MCF 10A (cell line): ENCODE measurements at regions not wholly inside any gene's neighbourhood (a gene's known extent, or its start where the extent isn't known, plus 50 kb on each side); places are given as distances from the start of the nearest gene placed in this dataset.

Experiments
- BruUV-seq: library from RNA; stranded (reverse); fragments of 400-500 nt; replicated peaks from 2 replicates; lab custom pipeline; 2021; lab: Mats Ljungman, UMichigan
- CTCF ChIA-PET: fragments of 300-600 bp; sonication (Branson Sonifier 250); formaldehyde crosslinking; extraction: SDS; loops from one replicate; lab custom pipeline; 2021; ENCODE audit warnings: antibody characterized with exemption, inconsistent platforms; lab: Yijun Ruan, JAX
- POLR2A ChIA-PET: fragments of 300-600, 350-650 bp; sonication (Branson Sonifier 250); formaldehyde crosslinking; extraction: SDS; loops from one replicate; lab custom pipeline; 2020; ENCODE audit warnings: antibody characterized with exemption, inconsistent platforms; lab: Yijun Ruan, JAX
- DNase-seq: peaks from one replicate; pipeline ENCODE4 v3.0.0-alpha.2; 2018; ENCODE audit not compliant: unreplicated experiment
- H3K27ac Mint-ChIP-seq: one replicate; pipeline ENCODE4 v1.8.0; 2022; ENCODE audit warnings: mild to moderate bottlenecking, low read depth, mixed read lengths; ENCODE audit not compliant: unreplicated experiment
- H3K27me3 Mint-ChIP-seq: one replicate; pipeline ENCODE4 v1.8.0; 2022; ENCODE audit warnings: mixed read lengths; ENCODE audit not compliant: insufficient read depth, unreplicated experiment
- H3K36me3 Mint-ChIP-seq: one replicate; pipeline ENCODE4 v1.8.0; 2022; ENCODE audit warnings: mild to moderate bottlenecking, moderate library complexity, mixed read lengths; ENCODE audit not compliant: insufficient read depth, unreplicated experiment
- H3K4me1 Mint-ChIP-seq: one replicate; pipeline ENCODE4 v1.8.0; 2022; ENCODE audit warnings: mixed read lengths; ENCODE audit not compliant: insufficient read depth, unreplicated experiment
- H3K4me3 Mint-ChIP-seq: one replicate; pipeline ENCODE4 v1.8.0; 2022; ENCODE audit warnings: mild to moderate bottlenecking, moderate library complexity, mixed read lengths; ENCODE audit not compliant: unreplicated experiment
- H3K9me3 Mint-ChIP-seq: one replicate; pipeline ENCODE4 v1.8.0; 2022; ENCODE audit warnings: mixed read lengths; ENCODE audit not compliant: unreplicated experiment
- CTCF ChIP-seq: fragments of 200-600 bp; IDR thresholded peaks from one replicate; pipeline ENCODE4 v1.8.0; 2022; ENCODE audit warnings: antibody characterized with exemption, mild to moderate bottlenecking; ENCODE audit not compliant: unreplicated experiment
- intact Hi-C: fragments of 100-400 bp; cut with micrococcal nuclease; formaldehyde crosslinking; loops from 2 replicates; pipeline ENCODE4 v1.14.1; 2022

- H3K4me3 Mint-ChIP-seq, result no peak overlapping the region
- no peaks in the 10 kb centered on the region for H3K36me3 Mint-ChIP-seq
- no TSS peak for BruUV-seq
- H3K9me3 Mint-ChIP-seq, result no peaks in the 10 kb centered on the region
- POLR2A ChIA-PET, result no interaction called here
- H3K27me3 Mint-ChIP-seq, result no peaks in the 10 kb centered on the region
- H3K4me1 Mint-ChIP-seq, result no peaks in the 10 kb centered on the region
- no peak overlapping the region for H3K27ac Mint-ChIP-seq
- CTCF ChIA-PET, result no interaction called here
- no peak for DNase-seq
- TF ChIP-seq CTCF, result no peak
- intact Hi-C loops, result no loop called here
Observed at GRCh38 chr9:115514454-115514853, 396.5 kb upstream of the TNC start.

- no peaks in the 10 kb centered on the region for H3K36me3 Mint-ChIP-seq
- ChIA-PET CTCF (interaction anchor here (0.6 kb wide), 1 partner anchor 487 kb away, joined by 3 read pairs; no protein-coding TSS in a partner anchor), POLR2A (no interaction called here)
- H3K4me3 Mint-ChIP-seq, result no peak overlapping the region
- no peaks in the 10 kb centered on the region for H3K27me3 Mint-ChIP-seq
- intact Hi-C loops, result no loop called here
- H3K4me1 Mint-ChIP-seq, result no peaks in the 10 kb centered on the region
- H3K9me3 Mint-ChIP-seq, result no peaks in the 10 kb centered on the region
- H3K27ac Mint-ChIP-seq, result no peak overlapping the region
- no peak for DNase-seq
- no TSS peak for BruUV-seq
- TF ChIP-seq CTCF, result no peak
Observed at GRCh38 chr9:115517335-115518075, 399.5 kb upstream of the TNC start.

GRCh38 chr9:115520646-115521045, 402.7 kb upstream of the TNC start:
- intact Hi-C loops, result loop anchor here (5.0 kb wide), 3 partner anchors 403 to 783 kb away; partner anchors contain the start of gene TNC
- no peaks in the 10 kb centered on the region for H3K4me1 Mint-ChIP-seq
- no peaks in the 10 kb centered on the region for H3K36me3 Mint-ChIP-seq
- H3K4me3 Mint-ChIP-seq, result no peak overlapping the region
- CTCF ChIA-PET, result interaction anchor here (1.4 kb wide), 1 partner anchor 506 kb away, joined by 6 read pairs; no protein-coding TSS in a partner anchor
- TF ChIP-seq CTCF, result no peak
- no peaks in the 10 kb centered on the region for H3K27me3 Mint-ChIP-seq
- H3K27ac Mint-ChIP-seq, result no peak overlapping the region
- POLR2A ChIA-PET, result interaction anchor here (0.7 kb wide), 1 partner anchor 397 kb away, joined by 4 read pairs; no protein-coding TSS in a partner anchor
- BruUV-seq, result no TSS peak
- H3K9me3 Mint-ChIP-seq, result no peaks in the 10 kb centered on the region
- no peak for DNase-seq

- no peak overlapping the region for H3K4me3 Mint-ChIP-seq
- H3K4me1 Mint-ChIP-seq, result no peaks in the 10 kb centered on the region
- H3K27ac Mint-ChIP-seq, result no peak overlapping the region
- no peaks in the 10 kb centered on the region for H3K9me3 Mint-ChIP-seq
- BruUV-seq, result no TSS peak
- POLR2A ChIA-PET, result no interaction called here
- DNase-seq, result no peak
- no peaks in the 10 kb centered on the region for H3K27me3 Mint-ChIP-seq
- no peak for TF ChIP-seq CTCF
- H3K36me3 Mint-ChIP-seq, result no peaks in the 10 kb centered on the region
- intact Hi-C loops, result loop anchor here (5.0 kb wide), 3 partner anchors 406 to 786 kb away; partner anchors contain the start of gene TNC
- CTCF ChIA-PET, result interaction anchor here (0.6 to 4.3 kb wide), 5 partner anchors 11 to 841 kb away, joined by 3 to 30 read pairs (median 3); partner anchors contain the start of gene TEX48
Observed at GRCh38 chr9:115522912-115523311, 405.0 kb upstream of the TNC start.
